Ishikawa (cell line): ENCODE measurements at regions not wholly inside any gene's neighbourhood (a gene's known extent, or its start where the extent isn't known, plus 50 kb on each side); places are given as distances from the start of the nearest gene placed in this dataset.

Experiments used
- CEBPB ChIP-seq: IDR thresholded peaks from 2 replicates; pipeline ENCODE4 v1.6.1; 2012
- CREB1 ChIP-seq: IDR thresholded peaks from 2 replicates; pipeline ENCODE4 v1.6.1; 2012; ENCODE audit warnings: low read depth
- EGR1 ChIP-seq: IDR thresholded peaks from 2 replicates; pipeline ENCODE4 v1.6.1; 2012
- EP300 ChIP-seq: IDR thresholded peaks from 2 replicates; pipeline ENCODE4 v1.6.1; 2012; ENCODE audit warnings: borderline replicate concordance
- FOXM1 ChIP-seq: IDR thresholded peaks from 2 replicates; pipeline ENCODE4 v1.6.1; 2012; ENCODE audit warnings: low read depth, borderline replicate concordance
- NFIC ChIP-seq: IDR thresholded peaks from 2 replicates; pipeline ENCODE4 v1.6.1; 2012
- RAD21 ChIP-seq: IDR thresholded peaks from 2 replicates; pipeline ENCODE4 v1.6.1; 2012; ENCODE audit warnings: low read depth
- TAF1 ChIP-seq: IDR thresholded peaks from 2 replicates; pipeline ENCODE4 v1.6.1; 2012; ENCODE audit warnings: low read depth, mild to moderate bottlenecking
- TEAD4 ChIP-seq: IDR thresholded peaks from 2 replicates; pipeline ENCODE4 v1.6.1; 2012
- YY1 ChIP-seq: IDR thresholded peaks from 2 replicates; pipeline ENCODE4 v1.6.1; 2012; ENCODE audit warnings: low read depth
- ZBTB7A ChIP-seq: IDR thresholded peaks from 2 replicates; pipeline ENCODE4 v1.6.1; 2012; ENCODE audit warnings: low read depth
- TF ChIP-seq, protein P1 (sequence below): IDR thresholded peaks from 2 replicates; pipeline ENCODE4 v1.6.1; 2012; ENCODE audit warnings: low read depth, mild to moderate bottlenecking
- TF ChIP-seq, protein P2 (sequence below): IDR thresholded peaks from 2 replicates; pipeline ENCODE4 v1.6.1; 2012
- TF ChIP-seq, protein P3 (sequence below): IDR thresholded peaks from 2 replicates; pipeline ENCODE4 v1.6.1; 2012

DNA sequence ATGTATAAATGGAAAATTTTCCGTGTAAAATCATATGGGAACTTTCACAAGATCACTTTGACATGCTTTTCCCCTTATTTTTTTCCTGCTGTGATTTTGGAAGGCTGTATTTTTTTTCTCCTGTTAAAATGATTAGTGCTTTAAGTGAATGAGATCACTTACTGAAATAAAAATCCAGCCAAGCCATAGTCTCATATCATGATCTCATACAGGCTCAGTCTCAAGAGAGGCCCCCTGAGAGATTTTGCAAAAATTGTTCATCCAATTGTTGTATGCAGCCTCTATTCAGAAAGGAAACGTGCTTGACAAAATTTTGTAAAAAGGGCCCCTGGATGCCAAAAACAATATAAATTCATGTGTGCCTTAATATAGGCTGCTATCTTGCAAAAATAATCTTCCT lies 528.2 kb downstream of the HDGFL1 start:
- TF ChIP-seq NFIC, result no peak
- TF ChIP-seq, protein P1, sequence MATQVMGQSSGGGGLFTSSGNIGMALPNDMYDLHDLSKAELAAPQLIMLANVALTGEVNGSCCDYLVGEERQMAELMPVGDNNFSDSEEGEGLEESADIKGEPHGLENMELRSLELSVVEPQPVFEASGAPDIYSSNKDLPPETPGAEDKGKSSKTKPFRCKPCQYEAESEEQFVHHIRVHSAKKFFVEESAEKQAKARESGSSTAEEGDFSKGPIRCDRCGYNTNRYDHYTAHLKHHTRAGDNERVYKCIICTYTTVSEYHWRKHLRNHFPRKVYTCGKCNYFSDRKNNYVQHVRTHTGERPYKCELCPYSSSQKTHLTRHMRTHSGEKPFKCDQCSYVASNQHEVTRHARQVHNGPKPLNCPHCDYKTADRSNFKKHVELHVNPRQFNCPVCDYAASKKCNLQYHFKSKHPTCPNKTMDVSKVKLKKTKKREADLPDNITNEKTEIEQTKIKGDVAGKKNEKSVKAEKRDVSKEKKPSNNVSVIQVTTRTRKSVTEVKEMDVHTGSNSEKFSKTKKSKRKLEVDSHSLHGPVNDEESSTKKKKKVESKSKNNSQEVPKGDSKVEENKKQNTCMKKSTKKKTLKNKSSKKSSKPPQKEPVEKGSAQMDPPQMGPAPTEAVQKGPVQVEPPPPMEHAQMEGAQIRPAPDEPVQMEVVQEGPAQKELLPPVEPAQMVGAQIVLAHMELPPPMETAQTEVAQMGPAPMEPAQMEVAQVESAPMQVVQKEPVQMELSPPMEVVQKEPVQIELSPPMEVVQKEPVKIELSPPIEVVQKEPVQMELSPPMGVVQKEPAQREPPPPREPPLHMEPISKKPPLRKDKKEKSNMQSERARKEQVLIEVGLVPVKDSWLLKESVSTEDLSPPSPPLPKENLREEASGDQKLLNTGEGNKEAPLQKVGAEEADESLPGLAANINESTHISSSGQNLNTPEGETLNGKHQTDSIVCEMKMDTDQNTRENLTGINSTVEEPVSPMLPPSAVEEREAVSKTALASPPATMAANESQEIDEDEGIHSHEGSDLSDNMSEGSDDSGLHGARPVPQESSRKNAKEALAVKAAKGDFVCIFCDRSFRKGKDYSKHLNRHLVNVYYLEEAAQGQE, result no peak
- TF ChIP-seq RAD21, result no peak
- no peak for TF ChIP-seq CEBPB
- TF ChIP-seq EP300, result no peak
- TF ChIP-seq CREB1, result no peak
- TF ChIP-seq TAF1, result no peak
- TF ChIP-seq, protein P2, sequence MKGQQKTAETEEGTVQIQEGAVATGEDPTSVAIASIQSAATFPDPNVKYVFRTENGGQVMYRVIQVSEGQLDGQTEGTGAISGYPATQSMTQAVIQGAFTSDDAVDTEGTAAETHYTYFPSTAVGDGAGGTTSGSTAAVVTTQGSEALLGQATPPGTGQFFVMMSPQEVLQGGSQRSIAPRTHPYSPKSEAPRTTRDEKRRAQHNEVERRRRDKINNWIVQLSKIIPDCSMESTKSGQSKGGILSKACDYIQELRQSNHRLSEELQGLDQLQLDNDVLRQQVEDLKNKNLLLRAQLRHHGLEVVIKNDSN, result no peak
- TF ChIP-seq FOXM1, result no peak
- TF ChIP-seq, protein P3, sequence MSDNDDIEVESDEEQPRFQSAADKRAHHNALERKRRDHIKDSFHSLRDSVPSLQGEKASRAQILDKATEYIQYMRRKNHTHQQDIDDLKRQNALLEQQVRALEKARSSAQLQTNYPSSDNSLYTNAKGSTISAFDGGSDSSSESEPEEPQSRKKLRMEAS, result no peak
- TF ChIP-seq YY1, result no peak
- no peak for TF ChIP-seq TEAD4
- TF ChIP-seq EGR1, result no peak
- TF ChIP-seq ZBTB7A, result no peak
